ENCODE measurements at regions not wholly inside any gene's neighbourhood (a gene's known extent, or its start where the extent isn't known, plus 50 kb on each side); places are given as distances from the start of the nearest gene placed in this dataset.

GRCh38 chr10:60466267-60467201 lies 76.9 kb upstream of the ANK3 start:
- TF ChIP-seq CTCF (conservative IDR thresholded peaks at IDR 0.05) = no peak
- no peak for TF ChIP-seq EZH2 (IDR thresholded peaks at IDR 0.05; ENCODE audit: low read depth)
- Histone ChIP-seq H3K4me1 (replicated peaks; ENCODE audit: insufficient read depth) (peaks cover 31% of the 10 kb centered on the region), H3F3A (ENCODE audit: insufficient read depth, low read depth) (peaks cover 11% of the 10 kb centered on the region), H3K4me3 (no peak overlapping the region), H3K36me3 (ENCODE audit: low read depth) (no peaks in the 10 kb centered on the region), H2AFZ (no peak overlapping the region; the same call in 1 of the 2 replicates), H3K27me3 (ENCODE audit: insufficient read depth, low read depth) (no peaks in the 10 kb centered on the region), H3K9me2 (ENCODE audit: insufficient read depth) (0 out of 2 replicates have a peak, but pooled peaks cover 3% of the 10 kb centered on the region), H4K20me1 (ENCODE audit: insufficient read depth) (no peaks in the 10 kb centered on the region), H3K4me2 (peak overlapping the region; percentile 54), H3K79me2 (ENCODE audit: low read depth) (no peaks in the 10 kb centered on the region), H3K9me3 (ENCODE audit: insufficient read depth, low read depth) (no peaks in the 10 kb centered on the region), H3K27ac (peak overlapping the region; percentile 70)
- intact Hi-C loops (cut with micrococcal nuclease; ENCODE audit: unreplicated experiment) = no loop called here
- CTCF ChIA-PET = no interaction called here
- POLR2A ChIA-PET (ENCODE audit: unreplicated experiment) = interaction anchor here (0.5 to 0.6 kb wide), 2 partner anchors 39 to 329 kb away, joined by 6 to 9 read pairs; no protein-coding TSS in a partner anchor
- no TSS peak for BruUV-seq (replicated peaks)
- DNase-seq = peak in 1 of 2 experiments; percentile 80

- H3K27me3 ChIP-seq (ENCODE audit: insufficient read depth, low read depth) = no peaks in the 10 kb centered on the region
- 0 out of 2 replicates have a peak, but pooled peaks cover under 1% of the 10 kb centered on the region for H3K9me2 ChIP-seq (ENCODE audit: insufficient read depth)
- no peaks in the 10 kb centered on the region for H3K79me2 ChIP-seq (ENCODE audit: low read depth)
- no peaks in the 10 kb centered on the region for H3K9me3 ChIP-seq (ENCODE audit: insufficient read depth, low read depth)
- H3K27ac ChIP-seq = no peak overlapping the region
- no peak overlapping the region for H3K4me2 ChIP-seq
- peaks cover 11% of the 10 kb centered on the region for H3F3A ChIP-seq (ENCODE audit: insufficient read depth, low read depth)
- intact Hi-C loops (cut with micrococcal nuclease; ENCODE audit: unreplicated experiment) = no loop called here
- no peaks in the 10 kb centered on the region for H4K20me1 ChIP-seq (ENCODE audit: insufficient read depth)
- BruUV-seq (replicated peaks) = no TSS peak
- H2AFZ ChIP-seq = no peak overlapping the region
- no peak overlapping the region for H3K4me3 ChIP-seq
- TF ChIP-seq EZH2 (IDR thresholded peaks at IDR 0.05; ENCODE audit: low read depth) (no peak), CTCF (conservative IDR thresholded peaks at IDR 0.05) (no peak)
- ChIA-PET CTCF (no interaction called here), POLR2A (ENCODE audit: unreplicated experiment) (interaction anchor here (0.6 kb wide), 1 partner anchor 40 kb away, joined by 9 read pairs; no protein-coding TSS in a partner anchor)
- no peaks in the 10 kb centered on the region for H3K36me3 ChIP-seq (ENCODE audit: low read depth)
- peak in 1 of 2 experiments; percentile 33 for DNase-seq
- H3K4me1 ChIP-seq (replicated peaks; ENCODE audit: insufficient read depth) = peaks cover 31% of the 10 kb centered on the region
These were observed 76.1 kb upstream of the ANK3 start for GRCh38 chr10:60465801-60466200.

- peaks cover 11% of the 10 kb centered on the region for H3F3A ChIP-seq (ENCODE audit: insufficient read depth, low read depth)
- ChIA-PET POLR2A (ENCODE audit: unreplicated experiment) (no interaction called here), CTCF (no interaction called here)
- no peaks in the 10 kb centered on the region for H4K20me1 ChIP-seq (ENCODE audit: insufficient read depth)
- H3K4me1 ChIP-seq (replicated peaks; ENCODE audit: insufficient read depth) = peaks cover 31% of the 10 kb centered on the region
- no TSS peak for BruUV-seq (replicated peaks)
- H2AFZ ChIP-seq = no peak overlapping the region
- H3K79me2 ChIP-seq (ENCODE audit: low read depth) = no peaks in the 10 kb centered on the region
- H3K4me2 ChIP-seq = no peak overlapping the region
- no peaks in the 10 kb centered on the region for H3K27me3 ChIP-seq (ENCODE audit: insufficient read depth, low read depth)
- H3K4me3 ChIP-seq = no peak overlapping the region
- TF ChIP-seq EZH2 (IDR thresholded peaks at IDR 0.05; ENCODE audit: low read depth) = no peak
- TF ChIP-seq CTCF (conservative IDR thresholded peaks at IDR 0.05) = no peak
- DNase-seq = peak in 1 of 2 experiments; percentile 40
- no peaks in the 10 kb centered on the region for H3K36me3 ChIP-seq (ENCODE audit: low read depth)
- intact Hi-C loops (cut with micrococcal nuclease; ENCODE audit: unreplicated experiment) = no loop called here
- H3K27ac ChIP-seq = no peak overlapping the region
- H3K9me2 ChIP-seq (ENCODE audit: insufficient read depth) = no peaks in the 10 kb centered on the region
- 0 out of 2 replicates have a peak, but pooled peaks cover 3% of the 10 kb centered on the region for H3K9me3 ChIP-seq (ENCODE audit: insufficient read depth, low read depth)
These were observed 75.0 kb upstream of the ANK3 start for GRCh38 chr10:60464659-60465058.

Measured in PC-9 (cell line).